GM23338 (cell line): ENCODE measurements at regions not wholly inside any gene's neighbourhood (a gene's known extent, or its start where the extent isn't known, plus 50 kb on each side); places are given as distances from the start of the nearest gene placed in this dataset.

ENCODE experiments used
- ATAC-seq: fragments of 200-7000 bp; cut with Tn5 transposase; 3 replicates; pipeline ENCODE4 v1.9.1; 2020
- DNase-seq: peaks from one replicate; pipeline ENCODE4 v3.0.0-alpha.2; 2015; ENCODE audit warnings: low spot score
- H2AFZ ChIP-seq: fragments of 200-600 bp; sonication (generic); 2 replicates; pipeline ENCODE4 v1.8.0; 2016; ENCODE audit warnings: antibody characterized with exemption, mild to moderate bottlenecking, moderate library complexity
- H3F3A ChIP-seq: fragments of 200-600 bp; sonication (generic); replicated peaks from 2 replicates; pipeline ENCODE4 v1.8.0; 2017; ENCODE audit warnings: antibody characterized with exemption, mixed run types, low read depth
- H3K27ac ChIP-seq: fragments of 200-600 bp; sonication (generic); 2 replicates; pipeline ENCODE4 v1.6.1; 2016; ENCODE audit warnings: low read depth
- H3K27me3 ChIP-seq: fragments of 200-600 bp; sonication (generic); 2 replicates; pipeline ENCODE4 v1.8.0; 2016; ENCODE audit warnings: mild to moderate bottlenecking, mixed run types, moderate library complexity; ENCODE audit not compliant: insufficient read depth
- H3K36me3 ChIP-seq: fragments of 200-600 bp; sonication (generic); 2 replicates; pipeline ENCODE4 v1.8.0; 2016; ENCODE audit warnings: mild to moderate bottlenecking; ENCODE audit not compliant: insufficient read depth
- H3K4me1 ChIP-seq: fragments of 200-600 bp; sonication (generic); 2 replicates; pipeline ENCODE4 v1.8.0; 2016; ENCODE audit warnings: mild to moderate bottlenecking, moderate library complexity; ENCODE audit not compliant: insufficient read depth
- H3K4me2 ChIP-seq: fragments of 200-600 bp; sonication (generic); 2 replicates; pipeline ENCODE4 v1.7.1; 2017; ENCODE audit warnings: mixed run types
- H3K4me3 ChIP-seq: fragments of 200-600 bp; sonication (generic); 2 replicates; pipeline ENCODE4 v1.6.1; 2016; ENCODE audit warnings: mixed run types
- H3K79me2 ChIP-seq: fragments of 200-600 bp; sonication (generic); replicated peaks from 2 replicates; pipeline ENCODE4 v1.8.0; 2017; ENCODE audit warnings: mild to moderate bottlenecking; ENCODE audit not compliant: insufficient read depth
- H3K9me2 ChIP-seq: fragments of 200-600 bp; sonication (generic); 2 replicates; pipeline ENCODE4 v1.8.0; 2017; ENCODE audit not compliant: insufficient read depth
- H4K20me1 ChIP-seq: fragments of 200-600 bp; sonication (generic); replicated peaks from 2 replicates; pipeline ENCODE4 v1.8.0; 2017; ENCODE audit warnings: mild to moderate bottlenecking; ENCODE audit not compliant: insufficient read depth
- H3K27ac Mint-ChIP-seq: 2 replicates; pipeline ENCODE4 v1.8.0; 2020; ENCODE audit warnings: inconsistent platforms, mild to moderate bottlenecking, moderate library complexity, mixed read lengths
- H3K27me3 Mint-ChIP-seq: 3 replicates; pipeline ENCODE4 v1.8.0; 2022; ENCODE audit warnings: low read depth, mild to moderate bottlenecking, moderate library complexity, mixed read lengths, inconsistent platforms; ENCODE audit not compliant: insufficient read depth, poor library complexity
- H3K36me3 Mint-ChIP-seq: 3 replicates; pipeline ENCODE4 v1.8.0; 2021; ENCODE audit warnings: low read depth, mild to moderate bottlenecking, inconsistent platforms, moderate library complexity, mixed read lengths
- H3K4me1 Mint-ChIP-seq: 3 replicates; pipeline ENCODE4 v1.8.0; 2020; ENCODE audit warnings: mild to moderate bottlenecking, inconsistent platforms, mixed read lengths
- H3K4me3 Mint-ChIP-seq: 3 replicates; pipeline ENCODE4 v1.8.0; 2021; ENCODE audit warnings: moderate library complexity, mild to moderate bottlenecking, inconsistent platforms, mixed read lengths
- H3K9me3 Mint-ChIP-seq: 3 replicates; pipeline ENCODE4 v1.8.0; 2020; ENCODE audit warnings: moderate library complexity, mild to moderate bottlenecking, inconsistent platforms, mixed read lengths
- CREB1 ChIP-seq: fragments of 250-450 bp; sonication (Bioruptor Pico); IDR thresholded peaks from 2 replicates; pipeline ENCODE4 v1.5.0; 2020; ENCODE audit warnings: low read depth, mild to moderate bottlenecking, moderate library complexity
- EZH2 ChIP-seq: fragments of 200-600 bp; sonication (generic); IDR thresholded peaks from one replicate; pipeline ENCODE4 v1.8.0; 2017; ENCODE audit warnings: antibody characterized with exemption, mild to moderate bottlenecking, low read depth; ENCODE audit not compliant: unreplicated experiment
- EZH2phosphoT487 ChIP-seq: fragments of 200-600 bp; sonication (generic); IDR thresholded peaks from one replicate; pipeline ENCODE4 v1.8.1; 2018; ENCODE audit warnings: antibody characterized with exemption; ENCODE audit not compliant: unreplicated experiment
- JUNB ChIP-seq: IDR thresholded peaks from one replicate; pipeline ENCODE4 v1.6.1; 2016; ENCODE audit warnings: antibody characterized with exemption; ENCODE audit not compliant: unreplicated experiment
- NANOG ChIP-seq: IDR thresholded peaks from 2 replicates; pipeline ENCODE4 v1.6.1; 2016; ENCODE audit warnings: antibody characterized with exemption, borderline replicate concordance
- POLR2AphosphoS5 ChIP-seq: IDR thresholded peaks from 2 replicates; pipeline ENCODE4 v1.6.1; 2016; ENCODE audit warnings: antibody characterized with exemption, low read depth
- STAT1 ChIP-seq: IDR thresholded peaks from one replicate; pipeline ENCODE4 v1.6.1; 2016; ENCODE audit warnings: antibody characterized with exemption; ENCODE audit not compliant: unreplicated experiment
- ZNF114 ChIP-seq: fragments of 250-450 bp; sonication (Bioruptor Pico); IDR thresholded peaks from 2 replicates; pipeline ENCODE4 v1.5.0; 2020; ENCODE audit warnings: mild to moderate bottlenecking, moderate library complexity
- ZNF331 ChIP-seq: fragments of 250-450 bp; sonication (Bioruptor Pico); IDR thresholded peaks from 2 replicates; pipeline ENCODE4 v1.5.0; 2020; ENCODE audit warnings: low read depth, mild to moderate bottlenecking, moderate library complexity
- TF ChIP-seq, protein P1 (sequence below): fragments of 250-450 bp; sonication (Bioruptor Pico); IDR thresholded peaks from 2 replicates; pipeline ENCODE4 v1.5.0; 2020; ENCODE audit warnings: mild to moderate bottlenecking, moderate library complexity
- TF ChIP-seq, protein P2 (sequence below), 2 experiments: fragments of 200-600 bp in 1 of 2; sonication (generic) in 1 of 2; conservative IDR thresholded peaks; 2 replicates each; pipeline versions ENCODE4 v1.5.1 to v1.6.1; 2016 to 2017; ENCODE audit warnings: antibody characterized with exemption in 2 of 2, low read depth in 2 of 2, mild to moderate bottlenecking in 2 of 2, moderate library complexity in 1 of 2
- TF ChIP-seq, protein P3 (sequence below): IDR thresholded peaks from one replicate; pipeline ENCODE4 v1.6.1; 2018; ENCODE audit warnings: antibody characterized with exemption; ENCODE audit not compliant: unreplicated experiment
- TF ChIP-seq, protein P4 (sequence below): IDR thresholded peaks from 2 replicates; pipeline ENCODE4 v1.6.1; 2016; ENCODE audit warnings: antibody characterized with exemption

DNA sequence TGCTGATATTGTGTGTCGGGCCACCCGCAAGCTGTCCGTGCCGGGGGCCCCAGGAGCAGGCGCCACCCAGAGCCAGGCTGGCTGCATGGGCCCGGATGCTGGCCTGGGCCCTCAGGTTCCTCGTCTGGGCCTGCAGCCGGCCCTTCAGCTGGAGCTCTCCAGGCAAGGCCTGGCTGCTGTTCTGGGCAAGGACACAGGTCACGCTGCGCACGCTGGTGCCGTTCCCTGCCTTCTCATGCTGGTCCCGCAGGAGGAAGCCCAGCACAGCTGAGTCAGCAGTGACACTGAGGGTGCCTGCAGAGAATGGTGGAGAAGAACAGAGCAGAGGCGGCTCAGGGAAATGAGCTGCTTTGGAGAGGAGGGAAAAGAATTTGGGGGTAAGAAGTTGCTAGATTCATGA lies 79.9 kb downstream of the RMI2 start:
- peak; percentile 75 for ATAC-seq
- H3K27ac ChIP-seq: no peak overlapping the region

More for the DNA sequence above, 79.9 kb downstream of the RMI2 start:
- H3K79me2 ChIP-seq: no peaks in the 10 kb centered on the region
- Mint-ChIP-seq H3K36me3 (no peaks in the 10 kb centered on the region), H3K4me1 (peaks cover 10% of the 10 kb centered on the region; the same call in 2 of the 3 replicates), H3K9me3 (no peaks in the 10 kb centered on the region; the same call in 2 of the 3 replicates), H3K27me3 (peaks cover 9% of the 10 kb centered on the region), H3K27ac (no peak overlapping the region), H3K4me3 (no peak overlapping the region)
- H3K27me3 ChIP-seq: no peaks in the 10 kb centered on the region
- no peak overlapping the region for H3K4me3 ChIP-seq
- no peaks in the 10 kb centered on the region for H3F3A ChIP-seq
- peaks cover 4% of the 10 kb centered on the region for H3K4me1 ChIP-seq
- no peaks in the 10 kb centered on the region for H3K9me2 ChIP-seq
- DNase-seq: no peak
- H3K36me3 ChIP-seq: no peaks in the 10 kb centered on the region
- H3K4me2 ChIP-seq: no peak overlapping the region
- TF ChIP-seq ZNF114 (CRISPR knock-in tag) (no peak), JUNB (no peak), ZNF331 (CRISPR knock-in tag) (no peak), STAT1 (no peak), POLR2AphosphoS5 (no peak), EZH2 (no peak), EZH2phosphoT487 (no peak), NANOG (no peak), CREB1 (CRISPR knock-in tag) (no peak)
- TF ChIP-seq, protein P1, sequence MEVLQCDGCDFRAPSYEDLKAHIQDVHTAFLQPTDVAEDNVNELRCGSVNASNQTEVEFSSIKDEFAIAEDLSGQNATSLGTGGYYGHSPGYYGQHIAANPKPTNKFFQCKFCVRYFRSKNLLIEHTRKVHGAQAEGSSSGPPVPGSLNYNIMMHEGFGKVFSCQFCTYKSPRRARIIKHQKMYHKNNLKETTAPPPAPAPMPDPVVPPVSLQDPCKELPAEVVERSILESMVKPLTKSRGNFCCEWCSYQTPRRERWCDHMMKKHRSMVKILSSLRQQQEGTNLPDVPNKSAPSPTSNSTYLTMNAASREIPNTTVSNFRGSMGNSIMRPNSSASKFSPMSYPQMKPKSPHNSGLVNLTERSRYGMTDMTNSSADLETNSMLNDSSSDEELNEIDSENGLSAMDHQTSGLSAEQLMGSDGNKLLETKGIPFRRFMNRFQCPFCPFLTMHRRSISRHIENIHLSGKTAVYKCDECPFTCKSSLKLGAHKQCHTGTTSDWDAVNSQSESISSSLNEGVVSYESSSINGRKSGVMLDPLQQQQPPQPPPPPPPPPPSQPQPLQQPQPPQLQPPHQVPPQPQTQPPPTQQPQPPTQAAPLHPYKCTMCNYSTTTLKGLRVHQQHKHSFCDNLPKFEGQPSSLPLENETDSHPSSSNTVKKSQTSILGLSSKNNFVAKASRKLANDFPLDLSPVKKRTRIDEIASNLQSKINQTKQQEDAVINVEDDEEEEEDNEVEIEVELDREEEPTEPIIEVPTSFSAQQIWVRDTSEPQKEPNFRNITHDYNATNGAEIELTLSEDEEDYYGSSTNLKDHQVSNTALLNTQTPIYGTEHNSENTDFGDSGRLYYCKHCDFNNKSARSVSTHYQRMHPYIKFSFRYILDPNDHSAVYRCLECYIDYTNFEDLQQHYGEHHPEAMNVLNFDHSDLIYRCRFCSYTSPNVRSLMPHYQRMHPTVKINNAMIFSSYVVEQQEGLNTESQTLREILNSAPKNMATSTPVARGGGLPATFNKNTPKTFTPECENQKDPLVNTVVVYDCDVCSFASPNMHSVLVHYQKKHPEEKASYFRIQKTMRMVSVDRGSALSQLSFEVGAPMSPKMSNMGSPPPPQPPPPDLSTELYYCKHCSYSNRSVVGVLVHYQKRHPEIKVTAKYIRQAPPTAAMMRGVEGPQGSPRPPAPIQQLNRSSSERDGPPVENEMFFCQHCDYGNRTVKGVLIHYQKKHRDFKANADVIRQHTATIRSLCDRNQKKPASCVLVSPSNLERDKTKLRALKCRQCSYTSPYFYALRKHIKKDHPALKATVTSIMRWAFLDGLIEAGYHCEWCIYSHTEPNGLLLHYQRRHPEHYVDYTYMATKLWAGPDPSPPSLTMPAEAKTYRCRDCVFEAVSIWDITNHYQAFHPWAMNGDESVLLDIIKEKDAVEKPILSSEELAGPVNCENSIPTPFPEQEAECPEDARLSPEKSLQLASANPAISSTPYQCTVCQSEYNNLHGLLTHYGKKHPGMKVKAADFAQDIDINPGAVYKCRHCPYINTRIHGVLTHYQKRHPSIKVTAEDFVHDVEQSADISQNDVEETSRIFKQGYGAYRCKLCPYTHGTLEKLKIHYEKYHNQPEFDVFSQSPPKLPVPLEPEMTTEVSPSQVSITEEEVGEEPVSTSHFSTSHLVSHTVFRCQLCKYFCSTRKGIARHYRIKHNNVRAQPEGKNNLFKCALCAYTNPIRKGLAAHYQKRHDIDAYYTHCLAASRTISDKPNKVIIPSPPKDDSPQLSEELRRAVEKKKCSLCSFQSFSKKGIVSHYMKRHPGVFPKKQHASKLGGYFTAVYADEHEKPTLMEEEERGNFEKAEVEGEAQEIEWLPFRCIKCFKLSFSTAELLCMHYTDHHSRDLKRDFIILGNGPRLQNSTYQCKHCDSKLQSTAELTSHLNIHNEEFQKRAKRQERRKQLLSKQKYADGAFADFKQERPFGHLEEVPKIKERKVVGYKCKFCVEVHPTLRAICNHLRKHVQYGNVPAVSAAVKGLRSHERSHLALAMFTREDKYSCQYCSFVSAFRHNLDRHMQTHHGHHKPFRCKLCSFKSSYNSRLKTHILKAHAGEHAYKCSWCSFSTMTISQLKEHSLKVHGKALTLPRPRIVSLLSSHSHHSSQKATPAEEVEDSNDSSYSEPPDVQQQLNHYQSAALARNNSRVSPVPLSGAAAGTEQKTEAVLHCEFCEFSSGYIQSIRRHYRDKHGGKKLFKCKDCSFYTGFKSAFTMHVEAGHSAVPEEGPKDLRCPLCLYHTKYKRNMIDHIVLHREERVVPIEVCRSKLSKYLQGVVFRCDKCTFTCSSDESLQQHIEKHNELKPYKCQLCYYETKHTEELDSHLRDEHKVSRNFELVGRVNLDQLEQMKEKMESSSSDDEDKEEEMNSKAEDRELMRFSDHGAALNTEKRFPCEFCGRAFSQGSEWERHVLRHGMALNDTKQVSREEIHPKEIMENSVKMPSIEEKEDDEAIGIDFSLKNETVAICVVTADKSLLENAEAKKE (CRISPR knock-in tag): no peak
- TF ChIP-seq, protein P2, sequence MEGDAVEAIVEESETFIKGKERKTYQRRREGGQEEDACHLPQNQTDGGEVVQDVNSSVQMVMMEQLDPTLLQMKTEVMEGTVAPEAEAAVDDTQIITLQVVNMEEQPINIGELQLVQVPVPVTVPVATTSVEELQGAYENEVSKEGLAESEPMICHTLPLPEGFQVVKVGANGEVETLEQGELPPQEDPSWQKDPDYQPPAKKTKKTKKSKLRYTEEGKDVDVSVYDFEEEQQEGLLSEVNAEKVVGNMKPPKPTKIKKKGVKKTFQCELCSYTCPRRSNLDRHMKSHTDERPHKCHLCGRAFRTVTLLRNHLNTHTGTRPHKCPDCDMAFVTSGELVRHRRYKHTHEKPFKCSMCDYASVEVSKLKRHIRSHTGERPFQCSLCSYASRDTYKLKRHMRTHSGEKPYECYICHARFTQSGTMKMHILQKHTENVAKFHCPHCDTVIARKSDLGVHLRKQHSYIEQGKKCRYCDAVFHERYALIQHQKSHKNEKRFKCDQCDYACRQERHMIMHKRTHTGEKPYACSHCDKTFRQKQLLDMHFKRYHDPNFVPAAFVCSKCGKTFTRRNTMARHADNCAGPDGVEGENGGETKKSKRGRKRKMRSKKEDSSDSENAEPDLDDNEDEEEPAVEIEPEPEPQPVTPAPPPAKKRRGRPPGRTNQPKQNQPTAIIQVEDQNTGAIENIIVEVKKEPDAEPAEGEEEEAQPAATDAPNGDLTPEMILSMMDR (conservative IDR thresholded peaks at IDR 0.05; ENCODE audit: low read depth in 2 of 2): no peak
- TF ChIP-seq, protein P3, sequence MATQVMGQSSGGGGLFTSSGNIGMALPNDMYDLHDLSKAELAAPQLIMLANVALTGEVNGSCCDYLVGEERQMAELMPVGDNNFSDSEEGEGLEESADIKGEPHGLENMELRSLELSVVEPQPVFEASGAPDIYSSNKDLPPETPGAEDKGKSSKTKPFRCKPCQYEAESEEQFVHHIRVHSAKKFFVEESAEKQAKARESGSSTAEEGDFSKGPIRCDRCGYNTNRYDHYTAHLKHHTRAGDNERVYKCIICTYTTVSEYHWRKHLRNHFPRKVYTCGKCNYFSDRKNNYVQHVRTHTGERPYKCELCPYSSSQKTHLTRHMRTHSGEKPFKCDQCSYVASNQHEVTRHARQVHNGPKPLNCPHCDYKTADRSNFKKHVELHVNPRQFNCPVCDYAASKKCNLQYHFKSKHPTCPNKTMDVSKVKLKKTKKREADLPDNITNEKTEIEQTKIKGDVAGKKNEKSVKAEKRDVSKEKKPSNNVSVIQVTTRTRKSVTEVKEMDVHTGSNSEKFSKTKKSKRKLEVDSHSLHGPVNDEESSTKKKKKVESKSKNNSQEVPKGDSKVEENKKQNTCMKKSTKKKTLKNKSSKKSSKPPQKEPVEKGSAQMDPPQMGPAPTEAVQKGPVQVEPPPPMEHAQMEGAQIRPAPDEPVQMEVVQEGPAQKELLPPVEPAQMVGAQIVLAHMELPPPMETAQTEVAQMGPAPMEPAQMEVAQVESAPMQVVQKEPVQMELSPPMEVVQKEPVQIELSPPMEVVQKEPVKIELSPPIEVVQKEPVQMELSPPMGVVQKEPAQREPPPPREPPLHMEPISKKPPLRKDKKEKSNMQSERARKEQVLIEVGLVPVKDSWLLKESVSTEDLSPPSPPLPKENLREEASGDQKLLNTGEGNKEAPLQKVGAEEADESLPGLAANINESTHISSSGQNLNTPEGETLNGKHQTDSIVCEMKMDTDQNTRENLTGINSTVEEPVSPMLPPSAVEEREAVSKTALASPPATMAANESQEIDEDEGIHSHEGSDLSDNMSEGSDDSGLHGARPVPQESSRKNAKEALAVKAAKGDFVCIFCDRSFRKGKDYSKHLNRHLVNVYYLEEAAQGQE: no peak
- TF ChIP-seq, protein P4, sequence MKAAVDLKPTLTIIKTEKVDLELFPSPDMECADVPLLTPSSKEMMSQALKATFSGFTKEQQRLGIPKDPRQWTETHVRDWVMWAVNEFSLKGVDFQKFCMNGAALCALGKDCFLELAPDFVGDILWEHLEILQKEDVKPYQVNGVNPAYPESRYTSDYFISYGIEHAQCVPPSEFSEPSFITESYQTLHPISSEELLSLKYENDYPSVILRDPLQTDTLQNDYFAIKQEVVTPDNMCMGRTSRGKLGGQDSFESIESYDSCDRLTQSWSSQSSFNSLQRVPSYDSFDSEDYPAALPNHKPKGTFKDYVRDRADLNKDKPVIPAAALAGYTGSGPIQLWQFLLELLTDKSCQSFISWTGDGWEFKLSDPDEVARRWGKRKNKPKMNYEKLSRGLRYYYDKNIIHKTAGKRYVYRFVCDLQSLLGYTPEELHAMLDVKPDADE: no peak
- no peaks in the 10 kb centered on the region for H4K20me1 ChIP-seq
- no peak overlapping the region for H2AFZ ChIP-seq
